ENCODE measurements at regions not wholly inside any gene's neighbourhood (a gene's known extent, or its start where the extent isn't known, plus 50 kb on each side); places are given as distances from the start of the nearest gene placed in this dataset.
"Not testable (repeated sequence)": the region's sequence is repeated elsewhere in the genome, so short reads cannot be mapped to it uniquely, and the experiment has no call there.

DNA sequence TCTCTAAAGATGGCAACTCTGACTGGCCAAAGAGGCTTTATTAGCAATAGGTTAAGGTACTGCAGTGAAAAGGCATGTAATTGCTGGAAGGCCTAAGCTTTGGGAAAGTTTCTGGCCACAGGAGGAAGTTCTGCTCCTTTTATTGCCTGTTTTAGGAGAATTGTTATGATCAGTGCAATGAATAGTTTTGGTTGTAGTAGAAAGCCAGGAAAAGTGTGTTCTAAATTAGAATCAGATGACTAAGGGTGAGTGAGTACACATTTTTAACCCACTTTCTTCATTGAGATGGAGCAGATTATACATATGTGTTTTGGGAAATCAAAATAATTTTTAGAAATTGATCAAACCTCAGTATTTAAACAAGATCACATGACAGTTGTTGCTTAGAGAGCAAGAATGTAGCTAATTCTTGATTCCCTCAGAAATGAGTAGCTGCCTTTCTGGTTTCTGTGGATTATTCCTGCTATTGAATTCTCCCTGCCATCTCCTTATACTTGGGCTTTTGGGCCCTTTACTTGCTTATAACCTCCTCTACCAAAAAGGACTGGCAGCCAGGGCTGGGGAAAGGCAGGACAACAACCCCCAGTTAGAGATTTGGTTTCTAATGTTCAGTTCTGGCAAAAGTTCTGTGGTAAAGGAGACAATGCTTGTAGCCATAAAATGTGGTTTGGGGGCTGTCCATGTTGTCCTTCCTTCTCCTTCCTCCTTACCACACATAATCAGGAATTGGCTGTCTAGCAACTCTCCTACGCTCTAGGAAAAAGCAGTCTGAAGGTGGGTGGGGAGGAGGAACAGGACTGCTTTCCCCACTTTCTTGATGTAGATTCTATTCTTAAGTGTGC is 217.1 kb downstream of the SLC38A4 start:
- H3K27ac ChIP-seq (ENCODE audit: low read depth, low read length): peak overlapping the region; percentile 6
- H3K9ac ChIP-seq (ENCODE audit: low read length): no peak overlapping the region
- H3K4me3 ChIP-seq (ENCODE audit: low read length): no peak overlapping the region
- H3K27me3 ChIP-seq (ENCODE audit: control insufficient read depth, insufficient read depth, low read length): no peaks in the 10 kb centered on the region
- no peaks in the 10 kb centered on the region for H3K36me3 ChIP-seq (ENCODE audit: control insufficient read depth, insufficient read depth, low read length)
- H3K4me1 ChIP-seq (ENCODE audit: control insufficient read depth, insufficient read depth, low read length): no peaks in the 10 kb centered on the region

DNA sequence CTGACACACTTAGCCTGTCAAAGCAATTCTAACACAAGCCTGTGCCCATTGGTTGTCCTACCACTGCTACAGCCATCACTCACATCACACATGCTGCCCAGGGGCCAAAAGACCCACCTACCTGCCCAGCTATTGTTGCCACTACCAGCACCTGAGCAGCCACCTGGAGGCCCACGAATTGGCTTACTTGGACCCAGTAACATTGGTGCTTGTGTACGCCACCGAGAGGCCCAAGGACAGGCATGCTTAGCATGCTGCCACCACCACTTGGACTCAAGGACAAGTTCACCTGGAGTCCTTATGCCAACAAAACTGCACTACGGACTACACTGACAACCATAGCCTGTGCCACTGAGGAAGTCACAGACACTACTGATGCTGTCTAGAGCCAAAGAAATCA is 221.1 kb downstream of the SLC38A4 start:
- Histone ChIP-seq H3K9ac (ENCODE audit: low read length) (no peak overlapping the region), H3K4me3 (ENCODE audit: low read length) (no peak overlapping the region), H3K4me1 (ENCODE audit: control insufficient read depth, insufficient read depth, low read length) (no peaks in the 10 kb centered on the region), H3K27ac (ENCODE audit: low read depth, low read length) (no peak overlapping the region), H3K36me3 (ENCODE audit: control insufficient read depth, insufficient read depth, low read length) (no peaks in the 10 kb centered on the region), H3K27me3 (ENCODE audit: control insufficient read depth, insufficient read depth, low read length) (no peaks in the 10 kb centered on the region)

DNA sequence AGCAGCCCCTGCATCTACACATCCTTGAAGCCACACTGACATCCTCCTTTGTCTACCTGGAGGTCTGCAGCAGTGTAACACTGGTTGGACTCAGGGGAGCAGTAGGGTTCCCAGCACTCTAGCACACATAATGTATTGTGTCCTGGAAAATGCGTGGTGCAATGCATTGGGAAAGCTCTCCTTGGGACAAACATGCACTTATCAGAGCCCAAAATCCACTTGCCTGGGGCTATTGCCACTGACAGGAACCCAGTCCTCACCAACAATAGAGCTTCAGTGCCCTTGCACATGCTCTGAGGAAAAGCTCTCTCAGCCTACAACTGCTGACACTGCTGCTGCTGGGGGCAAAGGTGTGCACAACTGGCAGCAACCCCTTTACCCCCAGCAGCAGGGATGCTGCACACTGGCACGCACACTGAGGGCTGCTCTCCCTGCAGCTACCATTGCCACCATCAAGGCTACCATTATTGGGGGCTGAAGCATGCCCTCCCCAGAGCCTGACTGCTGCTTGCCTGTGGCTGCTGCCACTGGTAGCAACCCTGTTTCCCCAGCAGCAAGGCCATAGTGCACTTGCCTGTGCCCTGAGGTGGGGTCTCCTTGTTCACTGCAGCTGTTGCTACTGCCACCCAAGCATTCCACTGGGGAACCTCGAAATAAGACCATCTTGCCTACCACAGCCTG is 221.9 kb downstream of the SLC38A4 start:
- no peak overlapping the region for H3K9ac ChIP-seq (ENCODE audit: low read length)

DNA sequence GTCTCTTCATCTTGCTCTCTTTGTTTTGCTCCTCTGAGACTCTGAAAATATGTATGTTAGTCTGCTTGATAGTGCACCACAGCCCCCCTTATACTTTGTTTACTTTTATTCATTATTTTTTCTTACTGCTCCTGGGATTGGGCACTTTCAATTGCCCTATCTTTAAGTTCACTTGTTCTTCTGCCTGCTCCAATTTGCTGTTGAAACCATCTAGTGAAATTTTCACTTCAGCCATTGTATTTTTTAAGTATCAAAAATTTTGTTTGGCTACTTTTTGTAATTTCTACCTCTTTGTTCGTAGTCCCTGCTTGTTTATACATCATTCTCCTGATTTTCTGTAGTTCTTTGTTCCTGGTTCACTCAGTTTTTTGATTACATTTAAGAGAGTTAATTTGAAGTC is 223.3 kb downstream of the SLC38A4 start:
- Histone ChIP-seq H3K27me3 (ENCODE audit: control insufficient read depth, insufficient read depth, low read length) (no peaks in the 10 kb centered on the region), H3K9ac (ENCODE audit: low read length) (no peak overlapping the region), H3K36me3 (ENCODE audit: control insufficient read depth, insufficient read depth, low read length) (no peaks in the 10 kb centered on the region), H3K27ac (ENCODE audit: low read depth, low read length) (no peak overlapping the region), H3K4me3 (ENCODE audit: low read length) (no peak overlapping the region), H3K4me1 (ENCODE audit: control insufficient read depth, insufficient read depth, low read length) (no peaks in the 10 kb centered on the region)

More for the DNA sequence above, 221.9 kb downstream of the SLC38A4 start:
- Histone ChIP-seq H3K27me3 (ENCODE audit: control insufficient read depth, insufficient read depth, low read length) (no peaks in the 10 kb centered on the region), H3K36me3 (ENCODE audit: control insufficient read depth, insufficient read depth, low read length) (no peaks in the 10 kb centered on the region), H3K4me1 (ENCODE audit: control insufficient read depth, insufficient read depth, low read length) (no peaks in the 10 kb centered on the region), H3K27ac (ENCODE audit: low read depth, low read length) (no peak overlapping the region), H3K4me3 (ENCODE audit: low read length) (no peak overlapping the region)

DNA sequence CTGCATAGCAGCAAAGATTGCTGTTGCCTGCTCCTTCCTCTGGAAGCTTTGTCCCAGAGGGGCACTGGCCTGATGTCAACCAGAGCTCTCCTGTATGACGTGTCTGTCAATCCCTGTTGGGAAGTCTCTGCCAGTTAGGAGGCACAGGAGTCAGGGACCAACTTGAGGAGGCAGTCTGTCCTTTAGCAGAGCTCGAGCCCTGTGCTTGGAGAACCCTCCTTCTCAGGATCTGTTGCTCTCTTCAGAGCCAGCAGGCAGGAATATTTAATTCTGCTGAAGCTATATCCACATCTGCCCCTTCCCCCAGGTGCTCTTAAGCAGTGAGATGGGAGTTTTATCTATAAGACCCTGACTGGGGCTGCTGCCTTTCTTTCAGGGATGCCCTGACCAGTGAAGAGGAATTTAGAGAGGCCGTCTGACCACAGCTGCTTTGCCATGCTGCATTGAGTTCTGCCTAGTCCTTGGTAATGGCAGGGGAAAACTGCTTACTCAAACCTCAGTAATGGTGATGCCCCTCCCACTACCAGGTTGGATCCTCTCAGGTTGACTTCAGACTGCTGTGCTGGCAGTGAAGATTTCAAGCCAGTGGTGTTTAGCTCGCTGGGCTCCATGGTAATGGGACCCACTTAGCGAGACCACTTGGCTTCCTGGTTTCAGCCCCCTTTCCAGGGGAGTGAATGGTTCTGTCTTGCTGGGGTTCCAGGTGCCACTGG is 218.6 kb upstream of the SLC38A2 start:
- Histone ChIP-seq H3K27me3 (ENCODE audit: control insufficient read depth, insufficient read depth, low read length) (no peaks in the 10 kb centered on the region), H3K4me3 (ENCODE audit: low read length) (no peak overlapping the region), H3K27ac (ENCODE audit: low read depth, low read length) (no peak overlapping the region), H3K9ac (ENCODE audit: low read length) (no peak overlapping the region), H3K36me3 (ENCODE audit: control insufficient read depth, insufficient read depth, low read length) (no peaks in the 10 kb centered on the region), H3K4me1 (ENCODE audit: control insufficient read depth, insufficient read depth, low read length) (no peaks in the 10 kb centered on the region)

DNA sequence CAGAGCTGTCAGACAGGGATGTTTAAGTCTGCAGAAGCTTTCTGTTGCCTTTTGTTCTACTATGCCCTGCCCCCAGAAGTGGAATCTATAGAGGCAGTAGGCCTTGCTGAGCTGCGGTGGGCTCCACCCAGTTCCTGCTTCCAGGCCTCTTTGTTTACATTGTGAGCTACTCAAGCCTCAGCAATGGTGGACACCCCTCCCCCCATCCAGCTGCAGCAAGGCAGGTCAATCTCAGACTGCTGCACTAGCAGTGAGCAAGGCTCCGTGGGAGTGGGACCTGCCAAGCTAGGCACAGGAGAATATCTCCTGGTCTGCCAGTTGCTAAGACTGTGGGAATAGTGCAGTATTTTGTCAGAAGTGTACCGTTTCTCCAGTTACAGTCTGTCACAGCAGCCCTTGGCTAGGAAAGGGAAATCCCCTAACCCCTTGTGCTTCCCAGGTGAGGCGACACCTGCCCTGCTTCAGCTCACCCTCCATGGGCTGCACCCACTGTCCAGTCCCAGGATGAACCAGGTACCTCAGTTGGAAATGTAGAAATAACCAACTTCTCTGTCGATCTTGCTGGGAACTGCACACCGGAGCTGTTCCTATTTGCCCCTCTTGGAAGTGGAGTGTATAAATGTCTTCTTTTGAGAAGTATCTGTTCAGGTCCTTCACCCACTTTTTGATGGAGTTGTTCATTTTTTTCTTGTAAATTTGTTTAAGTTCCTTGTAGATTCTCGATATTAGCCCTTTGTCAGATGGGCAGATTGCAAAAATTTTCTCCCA is 213.5 kb upstream of the SLC38A2 start:
- Histone ChIP-seq H3K27me3 (ENCODE audit: control insufficient read depth, insufficient read depth, low read length) (no peaks in the 10 kb centered on the region), H3K9ac (ENCODE audit: low read length) (no peak overlapping the region), H3K4me3 (ENCODE audit: low read length) (no peak overlapping the region), H3K4me1 (ENCODE audit: control insufficient read depth, insufficient read depth, low read length) (no peaks in the 10 kb centered on the region), H3K27ac (ENCODE audit: low read depth, low read length) (no peak overlapping the region), H3K36me3 (ENCODE audit: control insufficient read depth, insufficient read depth, low read length) (no peaks in the 10 kb centered on the region)

DNA sequence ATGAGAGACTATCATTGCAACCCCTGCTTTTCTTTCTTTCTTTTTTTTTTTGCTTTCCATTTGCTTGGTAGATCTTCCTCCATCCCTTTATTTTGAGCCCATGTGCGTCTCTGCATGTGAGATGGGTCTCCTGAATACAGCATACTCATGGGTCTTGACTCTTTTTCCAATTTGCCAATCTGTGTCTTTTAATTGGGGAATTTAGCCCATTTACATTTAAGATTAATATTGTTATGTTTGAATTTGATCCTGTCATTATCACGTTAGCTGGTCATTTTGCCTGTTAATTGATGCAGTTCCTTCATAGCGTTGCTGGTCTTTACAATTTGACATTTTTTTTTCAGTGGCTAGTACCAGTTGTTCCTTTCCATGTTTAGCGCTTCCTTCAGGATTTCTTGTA is 211.5 kb upstream of the SLC38A2 start:
- H3K36me3 ChIP-seq (ENCODE audit: control insufficient read depth, insufficient read depth, low read length); H3K4me1 ChIP-seq (ENCODE audit: control insufficient read depth, insufficient read depth, low read length); H3K27me3 ChIP-seq (ENCODE audit: control insufficient read depth, insufficient read depth, low read length); H3K27ac ChIP-seq (ENCODE audit: low read depth, low read length); H3K9ac ChIP-seq (ENCODE audit: low read length); H3K4me3 ChIP-seq (ENCODE audit: low read length): not testable (repeated sequence)

DNA sequence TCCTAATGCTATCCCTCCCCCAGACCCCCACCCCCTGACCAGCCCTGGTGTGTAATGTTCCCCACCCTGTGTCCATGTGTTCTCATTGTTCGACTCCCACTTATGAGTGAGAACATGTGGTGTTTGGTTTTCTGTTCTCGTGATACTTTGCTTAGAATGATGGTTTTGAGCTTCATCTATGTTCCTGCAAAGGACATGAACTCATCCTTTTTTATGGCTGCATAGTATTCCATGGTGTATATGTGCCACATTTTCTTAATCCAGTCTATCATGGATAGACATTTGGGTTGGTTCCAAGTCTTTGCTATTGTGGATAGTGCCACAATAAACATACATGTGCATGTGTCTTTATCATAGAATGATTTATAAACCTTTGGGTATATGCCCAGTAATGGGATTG is 209.4 kb upstream of the SLC38A2 start:
- not testable (repeated sequence) for H3K4me1 ChIP-seq (ENCODE audit: control insufficient read depth, insufficient read depth, low read length); H3K36me3 ChIP-seq (ENCODE audit: control insufficient read depth, insufficient read depth, low read length); H3K27ac ChIP-seq (ENCODE audit: low read depth, low read length); H3K27me3 ChIP-seq (ENCODE audit: control insufficient read depth, insufficient read depth, low read length); H3K9ac ChIP-seq (ENCODE audit: low read length); H3K4me3 ChIP-seq (ENCODE audit: low read length)

DNA sequence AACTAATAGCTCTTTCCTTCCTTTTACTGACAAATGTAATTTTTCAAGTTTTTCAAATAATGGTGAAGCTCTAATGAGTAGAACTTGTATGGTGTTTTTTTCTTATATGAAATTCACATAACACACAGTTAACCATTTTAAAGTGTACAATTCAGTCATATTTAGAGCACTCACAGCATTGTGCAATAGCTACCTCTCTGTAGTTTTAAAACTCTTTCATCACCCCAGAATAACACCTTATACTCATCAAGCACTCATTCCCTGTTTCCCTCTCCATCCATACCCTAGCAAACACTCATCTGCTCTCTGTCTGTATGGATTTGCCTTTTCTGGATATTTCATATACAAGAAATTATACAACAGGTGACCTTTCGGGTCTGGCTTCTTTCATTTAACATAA is 207.9 kb upstream of the SLC38A2 start:
- Histone ChIP-seq H3K9ac (ENCODE audit: low read length) (no peak overlapping the region), H3K36me3 (ENCODE audit: control insufficient read depth, insufficient read depth, low read length) (no peaks in the 10 kb centered on the region), H3K27me3 (ENCODE audit: control insufficient read depth, insufficient read depth, low read length) (no peaks in the 10 kb centered on the region), H3K4me1 (ENCODE audit: control insufficient read depth, insufficient read depth, low read length) (no peaks in the 10 kb centered on the region), H3K4me3 (ENCODE audit: low read length) (no peak overlapping the region), H3K27ac (ENCODE audit: low read depth, low read length) (no peak overlapping the region)

DNA sequence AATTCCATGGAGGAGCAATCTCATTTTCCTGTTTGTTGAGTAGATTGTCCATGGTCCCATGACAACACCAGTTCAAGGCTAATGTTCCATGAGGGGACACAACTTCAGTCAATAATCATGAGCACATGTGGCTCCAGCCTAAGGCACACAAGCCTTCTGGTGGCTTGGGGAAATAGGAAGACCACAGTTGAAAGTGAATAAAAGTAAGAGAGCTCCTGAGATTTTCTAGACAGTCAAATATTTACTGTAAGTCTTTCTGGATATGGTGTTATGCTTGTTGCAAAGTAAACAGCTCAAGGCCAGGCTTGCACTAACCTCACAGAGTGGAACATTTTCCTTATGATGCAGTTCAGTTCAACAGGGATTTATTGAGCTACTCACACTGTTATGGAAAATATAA is 206.9 kb upstream of the SLC38A2 start:
- H3K4me3 ChIP-seq (ENCODE audit: low read length): no peak overlapping the region
- no peaks in the 10 kb centered on the region for H3K27me3 ChIP-seq (ENCODE audit: control insufficient read depth, insufficient read depth, low read length)
- H3K4me1 ChIP-seq (ENCODE audit: control insufficient read depth, insufficient read depth, low read length): no peaks in the 10 kb centered on the region

DNA sequence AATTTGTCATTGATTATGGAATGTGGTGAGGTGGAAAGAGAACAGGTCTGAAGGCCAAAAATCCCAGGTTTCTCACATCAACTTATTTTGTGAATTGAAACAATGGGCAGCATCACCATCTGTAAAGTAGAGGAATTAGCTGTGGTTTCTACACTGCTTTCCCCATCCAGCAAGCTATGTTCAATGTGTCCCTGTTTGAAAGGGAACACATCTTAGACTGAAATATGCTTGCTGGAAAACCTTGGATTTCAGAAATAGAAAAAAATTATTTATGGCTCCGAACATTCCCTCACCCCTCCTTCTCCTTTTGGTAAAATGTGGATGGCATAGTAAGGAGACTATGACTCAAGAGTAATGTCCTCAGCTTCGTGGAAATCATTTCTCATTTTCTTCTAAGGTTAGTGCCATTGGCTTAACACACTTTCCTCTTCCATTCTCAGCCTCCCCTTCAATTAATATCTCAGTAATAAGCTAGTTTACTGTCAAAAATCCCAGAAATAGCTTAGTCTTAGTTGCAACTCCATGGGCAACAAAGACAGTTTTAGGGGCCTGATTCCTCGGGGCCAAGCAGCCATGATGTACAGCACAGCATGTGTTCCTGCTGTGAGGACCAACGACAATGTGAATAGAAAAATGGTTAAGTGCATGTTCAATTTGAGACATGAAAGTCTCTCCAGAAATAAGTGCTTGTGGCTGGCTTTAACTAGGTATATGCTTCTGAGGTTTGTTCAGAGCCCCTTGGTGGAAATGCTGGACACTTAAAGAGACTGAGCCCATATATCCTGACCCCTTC is 205.8 kb upstream of the SLC38A2 start:
- Histone ChIP-seq H3K4me1 (ENCODE audit: control insufficient read depth, insufficient read depth, low read length) (no peaks in the 10 kb centered on the region), H3K27ac (ENCODE audit: low read depth, low read length) (no peak overlapping the region), H3K27me3 (ENCODE audit: control insufficient read depth, insufficient read depth, low read length) (no peaks in the 10 kb centered on the region), H3K4me3 (ENCODE audit: low read length) (no peak overlapping the region), H3K36me3 (ENCODE audit: control insufficient read depth, insufficient read depth, low read length) (no peaks in the 10 kb centered on the region), H3K9ac (ENCODE audit: low read length) (no peak overlapping the region)

More for the DNA sequence above, 206.9 kb upstream of the SLC38A2 start:
- no peak overlapping the region for H3K27ac ChIP-seq (ENCODE audit: low read depth, low read length)
- H3K36me3 ChIP-seq (ENCODE audit: control insufficient read depth, insufficient read depth, low read length): no peaks in the 10 kb centered on the region
- no peak overlapping the region for H3K9ac ChIP-seq (ENCODE audit: low read length)

All from rectal smooth muscle tissue (tissue), 1 donor.